ENCODE measurements at regions not wholly inside any gene's neighbourhood (a gene's known extent, or its start where the extent isn't known, plus 50 kb on each side); places are given as distances from the start of the nearest gene placed in this dataset.

DNA sequence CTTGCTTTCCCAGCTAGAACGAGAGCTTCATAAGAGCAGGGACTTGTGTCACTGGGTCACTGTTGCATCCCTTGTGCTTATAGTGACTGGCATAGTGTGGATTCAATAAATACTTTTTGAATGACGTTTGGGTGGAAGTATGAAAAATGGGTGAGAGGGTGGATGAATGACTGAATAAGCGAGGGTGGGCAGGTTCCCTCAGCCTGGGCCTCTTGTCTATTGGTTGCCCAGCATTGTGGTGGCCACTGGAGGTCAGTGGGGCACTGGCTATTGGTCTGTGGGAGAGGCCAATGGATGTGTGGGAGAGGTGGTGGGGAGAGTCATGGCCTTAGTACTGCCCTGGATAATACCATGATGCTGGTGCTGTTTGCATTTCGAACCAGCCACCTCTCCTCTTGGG, 93.8 kb upstream of the SKOR2 start:
- Histone ChIP-seq H4K20me1 (ENCODE audit: insufficient read depth, low read length) (no peaks in the 10 kb centered on the region), H3K4me1 (ENCODE audit: insufficient read depth, low read length) (no peaks in the 10 kb centered on the region), H3K4me2 (ENCODE audit: low read depth, low read length) (no peak overlapping the region), H2AFZ (ENCODE audit: low read length) (no peak overlapping the region), H3K27me3 (ENCODE audit: control insufficient read depth in 1 of 2, insufficient read depth in 2 of 2, low read length in 2 of 2) (peaks cover 0 to 1% of the 10 kb centered on the region in 2 experiments; a peak in 1 of 5 replicates), H3K9ac (ENCODE audit: insufficient read depth, low read depth, low read length) (no peak overlapping the region), H3K9me3 (ENCODE audit: low read length) (no peaks in the 10 kb centered on the region), H3K79me2 (ENCODE audit: insufficient read depth, low read length) (no peaks in the 10 kb centered on the region), H3K4me3 (replicated peaks in 1 of 3; ENCODE audit: insufficient read depth in 1 of 3, low read depth in 2 of 3, low read length in 3 of 3) (no peak overlapping the region), H3K36me3 (replicated peaks in 1 of 2; ENCODE audit: control insufficient read depth in 1 of 2, insufficient read depth in 2 of 2, low read length in 2 of 2) (no peaks in the 10 kb centered on the region), H3K27ac (ENCODE audit: extremely low read length, insufficient read depth, low read length) (no peak overlapping the region)
- 0% methylated on average over 3 of the region's 4 CpGs for WGBS (ENCODE audit: low lambda C conversion rate)
- intact Hi-C loops (cut with micrococcal nuclease; ENCODE audit: unreplicated experiment) = no loop called here
- FAIRE-seq (no peak), ATAC-seq (no peak), DNase-seq (ENCODE audit: low spot score) (no peak)
- TF ChIP-seq ZNF737 (CRISPR knock-in tag; IDR thresholded peaks at IDR 0.05; ENCODE audit: borderline replicate concordance) = no peak
- TF ChIP-seq, protein P1, sequence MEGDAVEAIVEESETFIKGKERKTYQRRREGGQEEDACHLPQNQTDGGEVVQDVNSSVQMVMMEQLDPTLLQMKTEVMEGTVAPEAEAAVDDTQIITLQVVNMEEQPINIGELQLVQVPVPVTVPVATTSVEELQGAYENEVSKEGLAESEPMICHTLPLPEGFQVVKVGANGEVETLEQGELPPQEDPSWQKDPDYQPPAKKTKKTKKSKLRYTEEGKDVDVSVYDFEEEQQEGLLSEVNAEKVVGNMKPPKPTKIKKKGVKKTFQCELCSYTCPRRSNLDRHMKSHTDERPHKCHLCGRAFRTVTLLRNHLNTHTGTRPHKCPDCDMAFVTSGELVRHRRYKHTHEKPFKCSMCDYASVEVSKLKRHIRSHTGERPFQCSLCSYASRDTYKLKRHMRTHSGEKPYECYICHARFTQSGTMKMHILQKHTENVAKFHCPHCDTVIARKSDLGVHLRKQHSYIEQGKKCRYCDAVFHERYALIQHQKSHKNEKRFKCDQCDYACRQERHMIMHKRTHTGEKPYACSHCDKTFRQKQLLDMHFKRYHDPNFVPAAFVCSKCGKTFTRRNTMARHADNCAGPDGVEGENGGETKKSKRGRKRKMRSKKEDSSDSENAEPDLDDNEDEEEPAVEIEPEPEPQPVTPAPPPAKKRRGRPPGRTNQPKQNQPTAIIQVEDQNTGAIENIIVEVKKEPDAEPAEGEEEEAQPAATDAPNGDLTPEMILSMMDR (CRISPR knock-in tag; IDR thresholded peaks at IDR 0.05) = 0 out of 2 replicates have a peak, but pooled peaks have one; percentile 10
- BruUV-seq (replicated peaks) = no TSS peak
- in situ Hi-C loops (cut with HindIII; ENCODE audit: extremely low pct_ligation_motif_present, low pct_unique_long_range_greater_than_20kb) = no loop called here
- ChIA-PET CTCF (ENCODE audit: low intra/inter-chr PET ratio, low total read pairs) (no interaction called here), POLR2A (no interaction called here)

DNA sequence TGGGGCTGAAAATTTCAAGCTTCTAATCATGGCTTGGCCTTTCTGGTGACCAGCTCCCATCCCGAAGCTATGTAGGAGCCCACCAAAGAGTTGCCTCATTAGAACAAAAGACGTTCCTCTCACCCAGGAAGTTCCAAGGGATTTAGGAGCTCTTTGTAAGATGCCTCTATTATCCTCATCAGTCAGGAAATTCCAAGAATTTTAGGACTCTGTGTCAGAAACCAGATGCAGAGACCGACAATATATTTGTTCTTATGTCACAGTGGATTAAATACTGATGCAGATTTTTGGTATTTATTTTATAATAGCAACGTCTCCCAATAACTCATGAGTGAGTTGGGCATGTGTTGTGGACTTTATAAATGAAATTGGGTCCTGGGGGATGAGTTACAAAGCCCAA, 91.8 kb upstream of the SKOR2 start:
- no TSS peak for BruUV-seq (replicated peaks)
- intact Hi-C loops (cut with micrococcal nuclease; ENCODE audit: unreplicated experiment) = no loop called here
- in situ Hi-C loops (cut with HindIII; ENCODE audit: extremely low pct_ligation_motif_present, low pct_unique_long_range_greater_than_20kb) = no loop called here
- H3K27ac ChIP-seq (ENCODE audit: extremely low read length, insufficient read depth, low read length) = no peak overlapping the region
- no peaks in the 10 kb centered on the region for H3K9me3 ChIP-seq (ENCODE audit: low read length)
- H2AFZ ChIP-seq (ENCODE audit: low read length) = no peak overlapping the region
- H3K4me3 ChIP-seq (replicated peaks in 1 of 3; ENCODE audit: insufficient read depth in 1 of 3, low read depth in 2 of 3, low read length in 3 of 3) = no peak overlapping the region
- peaks cover 0 to 1% of the 10 kb centered on the region in 2 experiments; a peak in 1 of 5 replicates for H3K27me3 ChIP-seq (ENCODE audit: control insufficient read depth in 1 of 2, insufficient read depth in 2 of 2, low read length in 2 of 2)
- TF ChIP-seq MTA1 (CRISPR knock-in tag; IDR thresholded peaks at IDR 0.05; ENCODE audit: borderline replicate concordance) (no peak), ZNF768 (CRISPR knock-in tag; IDR thresholded peaks at IDR 0.05) (no peak), ZNF224 (CRISPR knock-in tag; IDR thresholded peaks at IDR 0.05) (no peak), KDM6A (CRISPR knock-in tag; IDR thresholded peaks at IDR 0.05; ENCODE audit: low read depth) (no peak), MATR3 (CRISPR knock-in tag; IDR thresholded peaks at IDR 0.05) (no peak), XBP1 (CRISPR knock-in tag; IDR thresholded peaks at IDR 0.05) (no peak), ZBTB3 (CRISPR knock-in tag; IDR thresholded peaks at IDR 0.05; ENCODE audit: borderline replicate concordance, low read depth) (no peak), ATF7 (IDR thresholded peaks at IDR 0.05) (no peak), ATF7 (CRISPR knock-in tag; IDR thresholded peaks at IDR 0.05) (no peak)
- whole genome bisulfite sequencing (ENCODE audit: low lambda C conversion rate) = 0% methylated on average over 2 of the region's 4 CpGs
- H3K9ac ChIP-seq (ENCODE audit: insufficient read depth, low read depth, low read length) = no peak overlapping the region
- H4K20me1 ChIP-seq (ENCODE audit: insufficient read depth, low read length) = no peaks in the 10 kb centered on the region
- H3K36me3 ChIP-seq (replicated peaks in 1 of 2; ENCODE audit: control insufficient read depth in 1 of 2, insufficient read depth in 2 of 2, low read length in 2 of 2) = no peaks in the 10 kb centered on the region
- ChIA-PET POLR2A (no interaction called here), CTCF (ENCODE audit: low intra/inter-chr PET ratio, low total read pairs) (no interaction called here)
- DNase-seq (ENCODE audit: low spot score) (no peak), FAIRE-seq (no peak), ATAC-seq (no peak)
- no peaks in the 10 kb centered on the region for H3K79me2 ChIP-seq (ENCODE audit: insufficient read depth, low read length)
- H3K4me1 ChIP-seq (ENCODE audit: insufficient read depth, low read length) = no peaks in the 10 kb centered on the region
- H3K4me2 ChIP-seq (ENCODE audit: low read depth, low read length) = no peak overlapping the region
